ENCODE measurements at regions not wholly inside any gene's neighbourhood (a gene's known extent, or its start where the extent isn't known, plus 50 kb on each side); places are given as distances from the start of the nearest gene placed in this dataset.
A peak's percentile ranks its signal among the peaks of the same experiment; 100 is the strongest.

GRCh38 chr6:126172131-126172530, 167.8 kb upstream of the CENPW start:
- no peak overlapping the region for H3K4ac ChIP-seq (replicated peaks; ENCODE audit: insufficient read length, low read depth, low read length)
- H4K5ac ChIP-seq (ENCODE audit: insufficient read length, low read depth, low read length): no peak overlapping the region
- H3K4me1 ChIP-seq (replicated peaks in 1 of 4; ENCODE audit: control insufficient read depth in 3 of 4, insufficient read depth in 4 of 4, low read length in 3 of 4): peaks cover 0 to 3% (median 0%) of the 10 kb centered on the region in 4 experiments; a peak in 1 of 7 replicates
- no peaks in the 10 kb centered on the region for H3K27me3 ChIP-seq (replicated peaks in 1 of 4; ENCODE audit: control insufficient read depth in 3 of 4, extremely low read depth in 1 of 4, insufficient read depth in 3 of 4, low read length in 3 of 4)
- no peaks in the 10 kb centered on the region for H3K79me2 ChIP-seq (ENCODE audit: control insufficient read depth in 1 of 2, insufficient read depth in 2 of 2, low read length in 2 of 2)
- TF ChIP-seq CHD1 (IDR thresholded peaks at IDR 0.05; ENCODE audit: low read depth, low read length) (no peak), EGR1 (IDR thresholded peaks at IDR 0.05; ENCODE audit: borderline replicate concordance, low read depth, low read length) (no peak), JUN (IDR thresholded peaks at IDR 0.05; ENCODE audit: low read depth, low read length) (no peak), CTCF (IDR thresholded peaks at IDR 0.05; ENCODE audit: control extremely low read depth in 1 of 3, insufficient read depth in 1 of 3, low read depth in 1 of 3, low read length in 3 of 3) (no peak), RBBP5 (IDR thresholded peaks at IDR 0.05; ENCODE audit: borderline replicate concordance, low read depth, low read length) (no peak), ASH2L (IDR thresholded peaks at IDR 0.05; ENCODE audit: low read length) (no peak), CBX8 (IDR thresholded peaks at IDR 0.05; ENCODE audit: borderline replicate concordance, low read depth, low read length) (no peak), SAP30 (IDR thresholded peaks at IDR 0.05; ENCODE audit: insufficient read depth, insufficient replicate concordance, low read length) (no peak), NRF1 (IDR thresholded peaks at IDR 0.05; ENCODE audit: low read depth, low read length) (no peak)
- TF ChIP-seq, protein P1, sequence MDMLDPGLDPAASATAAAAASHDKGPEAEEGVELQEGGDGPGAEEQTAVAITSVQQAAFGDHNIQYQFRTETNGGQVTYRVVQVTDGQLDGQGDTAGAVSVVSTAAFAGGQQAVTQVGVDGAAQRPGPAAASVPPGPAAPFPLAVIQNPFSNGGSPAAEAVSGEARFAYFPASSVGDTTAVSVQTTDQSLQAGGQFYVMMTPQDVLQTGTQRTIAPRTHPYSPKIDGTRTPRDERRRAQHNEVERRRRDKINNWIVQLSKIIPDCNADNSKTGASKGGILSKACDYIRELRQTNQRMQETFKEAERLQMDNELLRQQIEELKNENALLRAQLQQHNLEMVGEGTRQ (IDR thresholded peaks at IDR 0.05; ENCODE audit: low read length): no peak
- TF ChIP-seq, protein P2, sequence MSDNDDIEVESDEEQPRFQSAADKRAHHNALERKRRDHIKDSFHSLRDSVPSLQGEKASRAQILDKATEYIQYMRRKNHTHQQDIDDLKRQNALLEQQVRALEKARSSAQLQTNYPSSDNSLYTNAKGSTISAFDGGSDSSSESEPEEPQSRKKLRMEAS (IDR thresholded peaks at IDR 0.05): no peak
- H4K20me1 ChIP-seq (replicated peaks in 1 of 2; ENCODE audit: control insufficient read depth in 1 of 2, insufficient read depth in 2 of 2, low read length in 2 of 2): no peaks in the 10 kb centered on the region
- H2AFZ ChIP-seq (ENCODE audit: low read length): no peak overlapping the region
- no peak overlapping the region for H3K9ac ChIP-seq (replicated peaks in 1 of 4; ENCODE audit: extremely low read depth in 1 of 4, low read depth in 3 of 4, low read length in 3 of 4)
- no peak overlapping the region for H2AK5ac ChIP-seq (ENCODE audit: low read depth, low read length)
- no peak for DNase-seq (ENCODE audit: low read depth in 1 of 2, low spot score in 2 of 2)
- H3K18ac ChIP-seq (ENCODE audit: extremely low read depth, low read length): no peak overlapping the region
- H2BK20ac ChIP-seq (ENCODE audit: low read length): no peak overlapping the region
- H3K4me2 ChIP-seq (ENCODE audit: insufficient read depth in 1 of 2, low read depth in 2 of 2, low read length in 2 of 2): no peak overlapping the region
- no peak overlapping the region for H3K14ac ChIP-seq (ENCODE audit: insufficient read length)
- H3K36me3 ChIP-seq (ENCODE audit: control insufficient read depth in 2 of 4, insufficient read depth in 4 of 4, low read length in 3 of 4): no peaks in the 10 kb centered on the region
- H3K4me3 ChIP-seq (ENCODE audit: extremely low read depth in 1 of 4, insufficient read depth in 2 of 4, low read depth in 3 of 4, low read length in 4 of 4): no peak overlapping the region
- H2BK12ac ChIP-seq (ENCODE audit: low read depth, low read length): no peak overlapping the region
- no peak overlapping the region for H2BK15ac ChIP-seq (ENCODE audit: low read length)
- CTCF ChIA-PET (ENCODE audit: partially characterized antibody): interaction anchor here (0.5 to 4.5 kb wide), 9 partner anchors 9 to 948 kb away, joined by 3 to 14 read pairs (median 3); no protein-coding TSS in a partner anchor
- POLR2A ChIA-PET (ENCODE audit: partially characterized antibody): no interaction called here
- no peak overlapping the region for H2BK5ac ChIP-seq (ENCODE audit: low read depth, low read length)
- H3K79me1 ChIP-seq (ENCODE audit: low read depth, low read length): no peaks in the 10 kb centered on the region
- H3K23ac ChIP-seq (ENCODE audit: insufficient read length): no peak overlapping the region
- WGBS, 2 experiments (ENCODE audit: extremely low coverage in 1 of 2, insufficient coverage in 1 of 2, insufficient read length in 1 of 2, insufficient replicate concordance in 2 of 2, low coverage in 1 of 2, low lambda C conversion rate in 2 of 2, missing lambda C conversion rate in 1 of 2): 92% methylated on average over 2 of the region's 2 CpGs; no CpG with 5 or more reads in 1 of the 2 experiments
- H4K91ac ChIP-seq (replicated peaks; ENCODE audit: insufficient read length, low read length): no peak overlapping the region
- H3K23me2 ChIP-seq (ENCODE audit: low read depth, low read length): no peaks in the 10 kb centered on the region
- FAIRE-seq: peak; percentile 42
- no peaks in the 10 kb centered on the region for H3K9me3 ChIP-seq (ENCODE audit: insufficient read depth in 2 of 2, low read depth in 1 of 2, low read length in 1 of 2)
- no peak overlapping the region for H3K56ac ChIP-seq (replicated peaks; ENCODE audit: insufficient read length, low read depth, low read length)
- no peak overlapping the region for H2BK120ac ChIP-seq (replicated peaks; ENCODE audit: low read depth, low read length)
- no peak overlapping the region for H3K27ac ChIP-seq (ENCODE audit: low read depth, low read length)
- H4K8ac ChIP-seq (ENCODE audit: extremely low read depth, insufficient read depth, low read length): no peak overlapping the region

All from H1 (cell line).